ENCODE measurements at regions not wholly inside any gene's neighbourhood (a gene's known extent, or its start where the extent isn't known, plus 50 kb on each side); places are given as distances from the start of the nearest gene placed in this dataset.

DNA sequence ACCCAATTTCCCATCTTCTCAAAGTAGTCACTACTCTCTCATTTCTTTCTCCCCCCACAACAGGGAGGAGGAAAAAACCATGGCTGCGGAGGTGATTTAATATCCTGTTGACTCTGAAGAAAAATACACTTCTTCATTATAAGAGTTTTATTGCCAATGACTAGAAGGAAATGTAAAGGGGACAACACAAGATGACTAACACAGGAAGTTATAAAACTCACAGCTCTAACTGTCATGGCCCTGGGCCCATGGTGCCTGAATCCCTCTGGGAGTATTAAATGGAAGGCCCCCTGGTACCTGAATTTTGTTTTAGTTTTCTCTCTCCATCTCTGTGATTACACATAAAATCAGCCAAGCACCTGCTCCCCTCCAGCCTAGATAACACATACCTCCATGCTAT, 352.8 kb upstream of the FAT3 start:
- no peak for DNase-seq (ENCODE audit: low read depth)
- TF ChIP-seq, protein P1, sequence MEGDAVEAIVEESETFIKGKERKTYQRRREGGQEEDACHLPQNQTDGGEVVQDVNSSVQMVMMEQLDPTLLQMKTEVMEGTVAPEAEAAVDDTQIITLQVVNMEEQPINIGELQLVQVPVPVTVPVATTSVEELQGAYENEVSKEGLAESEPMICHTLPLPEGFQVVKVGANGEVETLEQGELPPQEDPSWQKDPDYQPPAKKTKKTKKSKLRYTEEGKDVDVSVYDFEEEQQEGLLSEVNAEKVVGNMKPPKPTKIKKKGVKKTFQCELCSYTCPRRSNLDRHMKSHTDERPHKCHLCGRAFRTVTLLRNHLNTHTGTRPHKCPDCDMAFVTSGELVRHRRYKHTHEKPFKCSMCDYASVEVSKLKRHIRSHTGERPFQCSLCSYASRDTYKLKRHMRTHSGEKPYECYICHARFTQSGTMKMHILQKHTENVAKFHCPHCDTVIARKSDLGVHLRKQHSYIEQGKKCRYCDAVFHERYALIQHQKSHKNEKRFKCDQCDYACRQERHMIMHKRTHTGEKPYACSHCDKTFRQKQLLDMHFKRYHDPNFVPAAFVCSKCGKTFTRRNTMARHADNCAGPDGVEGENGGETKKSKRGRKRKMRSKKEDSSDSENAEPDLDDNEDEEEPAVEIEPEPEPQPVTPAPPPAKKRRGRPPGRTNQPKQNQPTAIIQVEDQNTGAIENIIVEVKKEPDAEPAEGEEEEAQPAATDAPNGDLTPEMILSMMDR (IDR thresholded peaks at IDR 0.05; ENCODE audit: insufficient read depth, low read length): no peak
- no peak overlapping the region for H3K4me3 ChIP-seq (ENCODE audit: low read depth, low read length)

DNA sequence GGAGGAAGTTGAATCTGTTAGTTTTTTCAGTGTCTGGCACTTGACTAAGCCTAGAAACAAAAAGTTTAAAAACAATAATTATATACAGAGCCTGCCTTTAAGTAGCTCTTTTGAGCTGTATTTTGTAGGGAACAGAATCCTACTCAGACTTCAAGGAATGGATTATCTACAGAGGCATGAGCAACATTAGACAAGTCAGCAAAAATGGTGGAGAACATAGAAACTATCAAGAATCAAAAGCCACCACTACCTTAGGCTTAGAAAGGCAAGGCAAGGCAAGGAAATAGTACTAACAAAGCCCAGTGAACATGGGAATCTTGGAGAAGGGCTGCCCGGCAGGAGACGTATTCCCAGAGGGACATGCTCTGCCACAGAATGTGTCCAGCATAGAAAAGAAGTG, 353.6 kb upstream of the FAT3 start:
- no peak overlapping the region for H3K4me3 ChIP-seq (ENCODE audit: low read depth, low read length)
- TF ChIP-seq, protein P1 (IDR thresholded peaks at IDR 0.05; ENCODE audit: insufficient read depth, low read length): no peak
- no peak for DNase-seq (ENCODE audit: low read depth)

DNA sequence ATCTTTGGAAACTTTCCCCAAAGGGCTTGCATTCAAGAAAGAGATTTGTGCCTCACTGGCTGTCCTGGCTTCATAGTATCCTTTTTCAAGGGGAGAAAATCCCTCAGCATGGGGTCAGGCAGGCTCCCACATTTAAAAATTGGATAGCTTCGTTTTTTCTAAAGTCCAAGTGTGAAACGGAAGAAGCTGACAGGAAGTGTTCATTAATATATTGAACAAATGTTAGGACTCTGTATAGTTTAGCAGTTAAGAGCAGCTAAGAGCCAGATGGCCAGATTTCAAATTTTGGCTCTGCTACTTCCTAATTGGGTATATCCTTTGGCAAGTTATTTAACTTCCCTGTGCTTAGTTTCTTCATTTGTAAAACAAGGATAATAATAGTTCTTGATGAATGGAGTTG, 354.9 kb upstream of the FAT3 start:
- H3K4me3 ChIP-seq (ENCODE audit: low read depth, low read length): no peak overlapping the region
- TF ChIP-seq, protein P1 (IDR thresholded peaks at IDR 0.05; ENCODE audit: insufficient read depth, low read length): no peak
- DNase-seq (ENCODE audit: low read depth): no peak

DNA sequence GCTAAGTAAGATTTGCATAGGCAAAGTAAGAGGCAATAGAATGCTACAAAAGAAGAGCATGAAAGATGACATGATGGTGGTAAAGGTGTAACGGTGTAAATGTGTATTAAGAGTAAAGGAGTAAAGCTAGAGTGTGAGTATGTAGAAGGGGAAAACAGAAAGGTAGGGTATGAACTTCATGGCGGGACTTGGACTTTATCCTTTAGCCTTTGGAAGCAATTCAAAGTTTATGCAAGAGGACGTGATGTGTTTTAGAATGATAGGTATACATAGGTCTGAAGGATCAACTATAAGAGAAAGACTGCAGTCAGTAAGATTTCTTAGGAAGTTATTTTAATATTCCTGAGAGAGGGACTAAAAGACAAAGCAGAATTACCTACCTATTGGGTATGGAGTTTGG, 358.0 kb upstream of the FAT3 start:
- no peak for DNase-seq (ENCODE audit: low read depth)
- no peak overlapping the region for H3K4me3 ChIP-seq (ENCODE audit: low read depth, low read length)
- TF ChIP-seq, protein P1 (IDR thresholded peaks at IDR 0.05; ENCODE audit: insufficient read depth, low read length): no peak

DNA sequence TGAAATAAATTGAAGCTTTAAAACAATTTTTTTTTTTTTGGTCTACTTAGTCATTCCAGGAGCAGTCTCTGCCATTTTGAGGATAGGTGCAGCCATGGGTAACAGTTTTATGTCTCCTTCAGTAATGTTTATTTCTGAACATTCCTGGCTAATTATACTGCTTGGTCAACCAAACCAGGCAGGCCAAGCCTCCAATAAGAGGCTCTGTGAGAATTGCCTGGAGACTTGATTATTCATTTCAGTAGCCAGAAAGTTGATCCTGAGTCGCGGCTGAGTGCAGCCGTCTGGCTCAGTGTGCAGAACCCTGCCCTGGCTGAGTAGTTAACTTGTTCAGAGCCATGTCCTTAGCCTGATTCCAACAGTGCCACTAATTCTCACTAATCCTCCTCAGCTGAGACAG, 364.0 kb upstream of the FAT3 start:
- no peak for DNase-seq (ENCODE audit: low read depth)
- H3K4me3 ChIP-seq (ENCODE audit: low read depth, low read length): no peak overlapping the region
- TF ChIP-seq, protein P1 (IDR thresholded peaks at IDR 0.05; ENCODE audit: insufficient read depth, low read length): no peak

DNA sequence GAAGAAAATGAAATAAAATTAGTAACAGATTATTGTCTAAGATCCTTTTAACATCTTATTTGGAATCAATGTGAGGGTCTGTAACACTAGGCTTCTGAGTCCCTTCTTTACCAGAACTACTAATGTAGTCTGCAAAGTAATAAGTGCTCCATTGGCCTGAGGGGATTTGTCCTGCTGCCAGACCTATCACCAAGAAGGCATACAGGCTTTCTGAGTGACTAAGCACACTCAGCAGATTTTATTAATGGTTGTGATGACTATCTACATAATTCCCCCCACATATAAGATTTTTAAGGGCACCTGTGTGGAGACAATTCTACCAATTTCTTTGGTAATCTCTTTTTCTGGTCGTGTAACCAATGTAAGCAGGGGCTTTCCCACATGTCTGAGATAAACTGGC, 365.0 kb upstream of the FAT3 start:
- DNase-seq (ENCODE audit: low read depth): no peak
- H3K4me3 ChIP-seq (ENCODE audit: low read depth, low read length): no peak overlapping the region
- TF ChIP-seq, protein P1 (IDR thresholded peaks at IDR 0.05; ENCODE audit: insufficient read depth, low read length): no peak

DNA sequence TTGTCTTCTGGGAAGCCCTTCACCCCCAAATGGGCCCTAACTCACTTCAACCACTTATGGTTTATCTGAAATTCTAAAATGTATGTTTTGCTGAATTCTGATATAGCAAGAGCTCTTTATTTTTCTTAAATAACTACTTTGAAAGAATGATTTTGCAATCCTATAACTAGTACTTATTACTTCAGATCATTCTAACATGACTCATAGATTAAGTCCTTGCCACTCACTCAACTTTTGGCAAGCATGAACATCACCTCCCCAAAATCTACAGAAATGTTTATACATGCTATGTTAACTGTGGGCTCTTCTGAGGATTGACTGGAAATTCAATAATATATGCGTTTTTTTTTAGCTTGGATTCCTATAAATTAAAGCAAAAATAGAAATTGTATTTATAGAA, 367.4 kb upstream of the FAT3 start:
- no peak for DNase-seq (ENCODE audit: low read depth)
- TF ChIP-seq, protein P1 (IDR thresholded peaks at IDR 0.05; ENCODE audit: insufficient read depth, low read length): no peak
- no peak overlapping the region for H3K4me3 ChIP-seq (ENCODE audit: low read depth, low read length)
